ENCODE measurements at regions not wholly inside any gene's neighbourhood (a gene's known extent, or its start where the extent isn't known, plus 50 kb on each side); places are given as distances from the start of the nearest gene placed in this dataset.

DNA sequence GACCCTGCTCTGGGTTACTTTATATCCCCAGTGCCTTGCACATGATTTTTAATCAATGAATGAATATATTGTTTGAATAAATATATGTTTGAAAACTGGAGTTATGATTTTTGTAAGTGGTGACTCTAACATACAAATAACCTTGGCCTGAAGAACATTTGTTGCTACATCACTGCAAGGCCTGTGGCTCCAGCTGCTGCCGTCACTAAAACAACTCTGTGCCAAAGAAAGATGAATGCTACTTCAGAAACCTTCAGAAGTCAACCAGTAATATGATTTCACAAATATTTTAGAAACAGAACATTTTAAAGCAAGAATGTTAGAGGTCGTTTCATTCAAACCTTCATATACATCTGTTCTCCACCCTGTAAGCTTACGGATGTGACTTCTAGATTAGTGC lies 60.6 kb upstream of the SEC16B start:
- TF ChIP-seq, protein P1, sequence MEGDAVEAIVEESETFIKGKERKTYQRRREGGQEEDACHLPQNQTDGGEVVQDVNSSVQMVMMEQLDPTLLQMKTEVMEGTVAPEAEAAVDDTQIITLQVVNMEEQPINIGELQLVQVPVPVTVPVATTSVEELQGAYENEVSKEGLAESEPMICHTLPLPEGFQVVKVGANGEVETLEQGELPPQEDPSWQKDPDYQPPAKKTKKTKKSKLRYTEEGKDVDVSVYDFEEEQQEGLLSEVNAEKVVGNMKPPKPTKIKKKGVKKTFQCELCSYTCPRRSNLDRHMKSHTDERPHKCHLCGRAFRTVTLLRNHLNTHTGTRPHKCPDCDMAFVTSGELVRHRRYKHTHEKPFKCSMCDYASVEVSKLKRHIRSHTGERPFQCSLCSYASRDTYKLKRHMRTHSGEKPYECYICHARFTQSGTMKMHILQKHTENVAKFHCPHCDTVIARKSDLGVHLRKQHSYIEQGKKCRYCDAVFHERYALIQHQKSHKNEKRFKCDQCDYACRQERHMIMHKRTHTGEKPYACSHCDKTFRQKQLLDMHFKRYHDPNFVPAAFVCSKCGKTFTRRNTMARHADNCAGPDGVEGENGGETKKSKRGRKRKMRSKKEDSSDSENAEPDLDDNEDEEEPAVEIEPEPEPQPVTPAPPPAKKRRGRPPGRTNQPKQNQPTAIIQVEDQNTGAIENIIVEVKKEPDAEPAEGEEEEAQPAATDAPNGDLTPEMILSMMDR (conservative IDR thresholded peaks at IDR 0.05; ENCODE audit: low read depth, low read length): no peak
- DNase-seq (ENCODE audit: low read depth): no peak
- H3K4me3 ChIP-seq (ENCODE audit: low read depth, low read length): no peak overlapping the region

DNA sequence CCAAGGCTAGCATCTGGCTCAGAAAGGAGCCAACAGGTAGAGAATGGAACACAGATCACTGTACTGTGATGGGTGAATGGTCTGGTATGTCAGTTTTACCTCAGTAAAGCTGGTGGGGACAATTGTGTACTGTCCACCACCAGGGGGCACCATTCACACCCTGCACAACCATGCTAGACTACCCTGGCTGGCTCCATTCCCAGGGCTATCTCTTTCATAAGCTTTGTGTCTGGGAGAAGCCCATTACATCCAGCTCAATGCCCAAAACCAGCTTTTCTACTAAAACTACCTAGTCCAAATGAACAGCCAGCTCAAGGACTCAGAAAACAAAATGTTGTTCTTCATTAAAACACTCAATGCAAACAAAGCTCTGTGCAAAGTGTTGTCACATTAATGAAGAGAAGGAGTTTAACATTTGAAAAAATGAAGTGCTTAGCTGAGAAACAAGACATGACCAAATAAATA lies 62.0 kb upstream of the RASAL2 start:
- no peak overlapping the region for H3K4me3 ChIP-seq (ENCODE audit: low read depth, low read length)
- DNase-seq (ENCODE audit: low read depth): peak; percentile 97
- TF ChIP-seq, protein P1 (conservative IDR thresholded peaks at IDR 0.05; ENCODE audit: low read depth, low read length): peak; percentile 94

DNA sequence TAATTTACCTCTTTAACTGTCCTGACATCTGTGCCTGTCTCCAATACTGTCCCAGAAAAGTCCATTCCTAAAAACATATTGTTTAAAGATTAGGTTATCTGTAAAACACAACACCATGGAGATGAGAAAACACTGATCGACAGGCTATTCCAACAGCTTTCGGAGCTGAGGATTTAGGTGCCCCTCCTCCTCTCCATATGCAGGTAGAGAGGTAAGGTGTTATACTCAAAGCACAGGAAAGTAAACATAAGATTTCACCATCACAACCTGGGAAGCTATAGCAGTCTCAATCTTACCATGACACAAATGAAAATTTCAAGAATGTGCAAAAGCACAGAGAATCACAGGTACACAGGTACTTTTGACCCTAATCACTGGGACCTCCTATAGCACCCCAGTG lies 60.9 kb upstream of the RASAL2 start:
- TF ChIP-seq, protein P1 (conservative IDR thresholded peaks at IDR 0.05; ENCODE audit: low read depth, low read length): no peak
- no peak for DNase-seq (ENCODE audit: low read depth)
- H3K4me3 ChIP-seq (ENCODE audit: low read depth, low read length): no peak overlapping the region

DNA sequence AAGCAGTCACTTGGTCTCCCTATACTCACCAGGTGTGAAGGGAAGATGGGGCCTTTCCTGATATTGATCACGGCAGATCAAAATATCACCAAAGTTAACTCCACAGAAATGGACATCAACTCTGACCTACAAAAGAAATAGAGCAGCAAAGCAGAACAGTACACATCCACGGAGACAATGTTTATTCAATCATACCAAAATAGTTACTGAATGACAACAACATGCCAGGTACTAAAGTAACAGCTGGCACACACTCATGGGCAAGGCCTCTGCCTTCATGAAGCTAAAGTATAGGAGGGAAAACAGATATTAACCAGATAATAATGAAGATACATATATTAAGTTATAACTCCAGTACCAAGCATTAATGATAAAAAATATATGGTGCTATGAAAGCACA lies 59.2 kb upstream of the RASAL2 start:
- no peak for DNase-seq (ENCODE audit: low read depth)
- H3K4me3 ChIP-seq (ENCODE audit: low read depth, low read length): no peak overlapping the region
- TF ChIP-seq, protein P1 (conservative IDR thresholded peaks at IDR 0.05; ENCODE audit: low read depth, low read length): no peak

DNA sequence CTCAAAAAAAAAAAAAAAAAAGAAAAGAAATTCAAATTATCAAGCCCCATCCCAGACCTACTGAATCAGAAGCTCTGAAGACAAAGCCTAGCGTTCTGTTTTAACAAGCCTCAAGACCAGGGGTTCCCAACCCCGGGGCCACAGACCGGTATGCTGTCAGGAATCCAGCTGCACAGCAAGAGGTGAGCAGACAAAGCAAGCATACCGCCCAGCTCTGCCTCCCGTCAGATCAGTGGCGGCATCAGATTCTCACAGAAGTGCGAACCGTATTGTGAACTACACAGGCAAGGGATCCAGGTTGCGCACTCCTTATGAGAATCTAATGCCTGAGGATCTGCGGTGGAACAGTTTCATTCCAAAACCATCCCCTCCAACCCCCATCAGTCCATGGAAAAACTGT lies 57.8 kb upstream of the RASAL2 start:
- no peak overlapping the region for H3K4me3 ChIP-seq (ENCODE audit: low read depth, low read length)
- TF ChIP-seq, protein P1 (conservative IDR thresholded peaks at IDR 0.05; ENCODE audit: low read depth, low read length): no peak
- no peak for DNase-seq (ENCODE audit: low read depth)

DNA sequence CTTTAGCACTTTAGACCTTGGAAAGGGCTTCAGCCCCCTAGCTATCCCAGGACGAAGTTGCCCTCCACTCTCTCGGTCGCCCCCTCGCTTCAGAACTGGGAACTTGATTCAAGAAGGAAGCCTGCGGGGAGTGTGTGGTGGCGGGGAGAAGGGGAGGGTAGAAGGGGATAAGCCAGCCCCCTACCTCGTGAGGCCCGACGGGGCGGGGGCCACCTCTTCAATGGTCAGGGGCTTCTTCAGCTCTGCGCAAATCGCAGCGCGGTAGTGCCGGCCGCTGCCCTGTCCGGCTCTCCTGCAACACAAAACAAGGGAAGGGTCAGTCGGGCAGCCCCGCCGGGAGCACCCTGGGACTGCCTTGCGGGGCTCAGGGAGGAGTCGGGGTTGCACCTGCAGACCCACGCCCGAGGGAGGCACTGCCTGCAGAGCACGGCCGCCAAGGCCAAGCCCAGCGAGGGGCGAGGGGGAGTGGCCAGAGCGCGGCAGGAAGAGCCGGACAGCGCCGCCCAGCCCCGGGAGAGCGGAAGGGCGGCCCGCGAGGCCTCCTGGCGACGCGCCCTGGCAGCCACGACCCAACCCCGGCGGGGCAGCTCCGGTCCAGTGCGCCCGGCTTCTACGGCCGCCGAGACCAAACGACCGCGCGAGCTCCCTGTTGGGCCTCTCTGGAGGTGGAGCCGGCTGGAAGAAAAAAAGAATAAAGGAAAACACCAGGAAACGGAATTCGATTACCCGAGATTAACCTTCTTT lies 56.2 kb upstream of the RASAL2 start:
- peak overlapping the region; percentile 71 for H3K4me3 ChIP-seq (ENCODE audit: low read depth, low read length)
- TF ChIP-seq, protein P1 (conservative IDR thresholded peaks at IDR 0.05; ENCODE audit: low read depth, low read length): peak; percentile 52
- DNase-seq (ENCODE audit: low read depth): peak; percentile 83

DNA sequence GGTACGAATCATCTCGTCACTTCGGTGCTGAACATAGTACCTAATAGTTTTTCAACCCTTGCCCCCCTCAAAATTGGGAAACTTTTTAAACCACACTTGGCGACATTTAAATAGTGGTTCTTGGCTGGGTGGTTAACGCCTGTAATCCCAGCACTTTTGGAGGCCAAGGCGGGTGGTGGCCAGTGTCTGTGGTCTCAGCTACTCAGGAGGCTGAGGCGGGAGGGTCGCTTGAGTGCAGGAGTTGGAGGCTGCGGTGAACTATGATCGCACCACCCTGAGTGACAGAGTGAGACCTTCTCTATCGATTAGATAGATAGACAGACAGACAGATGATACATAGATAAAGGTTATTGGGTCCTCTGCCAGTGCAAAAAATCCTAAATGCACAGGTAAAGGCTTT lies 55.5 kb upstream of the RASAL2 start:
- TF ChIP-seq, protein P1 (conservative IDR thresholded peaks at IDR 0.05; ENCODE audit: low read depth, low read length): no peak
- peak overlapping the region; percentile 71 for H3K4me3 ChIP-seq (ENCODE audit: low read depth, low read length)
- DNase-seq (ENCODE audit: low read depth): no peak

All from choroid plexus epithelial cell (primary cell).